Stimulated activated CD4-positive, alpha-beta T cell treated with anti-CD3 and anti-CD28 coated beads, TNF-alpha, amount 100 ng/mL, for 48 hours (primary cell): ENCODE measurements at regions not wholly inside any gene's neighbourhood (a gene's known extent, or its start where the extent isn't known, plus 50 kb on each side); places are given as distances from the start of the nearest gene placed in this dataset.
"Not testable (repeated sequence)": the region's sequence is repeated elsewhere in the genome, so short reads cannot be mapped to it uniquely, and the experiment has no call there.

Experiments
- DNase-seq, 3 donors: peaks; one replicate each; pipeline ENCODE4 v3.0.0-alpha.2; 2020; ENCODE audit warnings: low read depth in 3 of 3

- DNase-seq = no peak
These were observed 109.0 kb downstream of the ANXA3 start for GRCh38 chr4:78660559-78660958.

GRCh38 chr4:78661086-78661690 is 109.6 kb downstream of the ANXA3 start:
- no peak for DNase-seq

GRCh38 chr4:78661921-78662521 is 110.5 kb downstream of the ANXA3 start:
- no peak for DNase-seq

- no peak for DNase-seq
These were observed 111.1 kb downstream of the ANXA3 start for GRCh38 chr4:78662658-78663057.

- DNase-seq = not testable (repeated sequence)
These were observed 111.9 kb upstream of the BMP2K start for GRCh38 chr4:78664296-78664695.

GRCh38 chr4:78665216-78665770 is 110.9 kb upstream of the BMP2K start:
- DNase-seq = no peak

DNA sequence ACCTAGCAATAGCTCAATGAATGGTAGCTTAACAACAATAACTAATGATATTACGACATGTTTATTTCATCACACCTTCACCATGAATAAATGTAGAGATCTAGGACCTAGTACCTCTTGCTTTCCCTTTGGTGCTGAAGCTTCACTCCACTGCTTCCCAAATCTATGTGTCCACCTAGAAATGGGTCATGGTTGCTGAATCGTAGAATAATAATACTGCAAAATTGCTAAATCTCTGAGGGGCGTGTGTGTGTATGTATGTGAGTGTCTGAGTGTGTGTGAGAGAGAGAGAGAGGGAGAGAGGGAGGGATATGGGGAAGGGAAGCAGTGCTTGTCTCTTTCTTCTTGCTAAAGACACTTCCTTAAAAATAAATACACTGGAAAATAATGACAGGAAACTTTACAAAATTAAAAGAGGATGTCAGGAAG is 109.3 kb upstream of the BMP2K start:
- DNase-seq = no peak

DNA sequence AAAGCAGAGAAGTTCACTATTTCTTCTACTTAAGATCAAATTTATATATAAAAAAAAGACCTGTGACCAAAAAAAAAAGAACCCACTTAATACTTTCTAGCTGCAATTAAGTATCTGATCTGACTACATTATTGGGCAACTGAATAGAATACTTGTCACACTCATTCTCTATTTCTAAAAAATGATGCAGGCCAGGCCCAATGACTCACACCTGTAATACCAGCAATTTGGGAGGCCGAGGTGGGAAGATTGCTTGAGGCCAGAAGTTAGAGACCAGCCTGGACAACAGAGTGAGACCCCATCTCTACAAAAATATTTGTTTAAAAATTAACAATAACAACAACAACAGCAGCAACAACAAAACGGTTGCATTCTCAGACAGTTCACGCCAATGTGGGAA is 108.8 kb upstream of the BMP2K start:
- DNase-seq = no peak

- DNase-seq = no peak
These were observed 108.4 kb upstream of the BMP2K start for GRCh38 chr4:78667764-78668163.

DNA sequence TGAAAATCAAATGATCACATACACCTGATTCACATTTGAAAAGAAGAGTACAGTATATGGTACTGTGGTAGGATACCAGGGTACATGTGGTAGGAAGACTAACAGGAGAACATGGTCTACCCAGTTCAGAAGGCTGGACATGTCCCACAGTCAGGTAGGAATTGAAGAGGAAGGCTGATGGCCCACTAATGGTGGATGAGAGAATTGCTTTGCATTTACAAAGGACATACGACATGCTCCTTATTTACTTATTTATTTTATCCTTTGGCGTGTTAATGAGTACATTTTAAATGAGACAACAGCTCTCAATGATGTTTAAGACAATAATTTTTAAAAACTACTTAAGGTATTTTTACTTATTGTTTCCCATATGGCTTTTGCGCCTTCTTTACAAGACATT is 106.7 kb upstream of the BMP2K start:
- DNase-seq = no peak

DNA sequence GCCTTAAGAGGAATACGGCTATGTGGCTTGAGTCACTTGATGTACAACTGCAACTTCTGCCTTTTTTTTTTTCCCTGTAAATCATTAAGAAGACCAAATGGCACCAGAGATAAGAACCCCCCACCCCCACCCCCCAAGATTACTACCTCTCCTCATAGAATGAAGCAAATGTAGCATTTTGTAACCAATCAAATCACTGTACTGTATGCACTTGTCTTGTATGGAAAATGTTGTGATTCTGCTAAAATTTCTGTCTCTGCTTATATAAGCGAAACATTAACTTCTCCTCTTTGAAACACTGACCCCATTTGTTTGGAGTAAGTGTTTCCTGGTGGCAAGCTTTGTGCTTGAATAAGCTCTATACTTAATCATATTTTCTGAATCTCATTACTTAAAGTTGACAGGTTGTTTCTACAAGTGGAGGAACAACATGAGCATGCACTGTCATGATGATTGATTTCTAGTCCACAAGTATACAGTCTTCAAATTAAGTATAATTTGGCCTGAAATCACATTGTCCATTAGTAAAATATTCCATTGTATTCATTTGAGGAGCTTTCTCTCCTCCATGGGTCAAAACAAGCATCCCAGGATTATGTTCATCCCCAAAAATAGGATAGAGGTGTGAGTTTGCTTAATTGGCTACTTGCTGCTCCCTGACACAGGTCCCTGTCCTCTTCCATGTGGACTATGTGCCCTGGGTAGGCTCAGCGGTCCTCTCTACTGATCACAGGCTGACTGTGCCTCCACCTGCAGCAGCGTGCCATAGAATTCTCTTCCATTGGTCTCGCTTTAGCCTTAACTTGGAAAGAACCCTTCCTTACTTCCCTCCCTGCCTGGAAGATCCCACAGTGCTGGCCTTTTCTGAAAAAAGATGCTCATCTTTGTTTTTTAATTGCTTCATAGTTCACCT is 104.0 kb upstream of the BMP2K start:
- no peak for DNase-seq

- no peak for DNase-seq
These were observed 102.8 kb upstream of the BMP2K start for GRCh38 chr4:78673337-78673736.

- no peak for DNase-seq
These were observed 100.8 kb upstream of the BMP2K start for GRCh38 chr4:78675325-78675724.

DNA sequence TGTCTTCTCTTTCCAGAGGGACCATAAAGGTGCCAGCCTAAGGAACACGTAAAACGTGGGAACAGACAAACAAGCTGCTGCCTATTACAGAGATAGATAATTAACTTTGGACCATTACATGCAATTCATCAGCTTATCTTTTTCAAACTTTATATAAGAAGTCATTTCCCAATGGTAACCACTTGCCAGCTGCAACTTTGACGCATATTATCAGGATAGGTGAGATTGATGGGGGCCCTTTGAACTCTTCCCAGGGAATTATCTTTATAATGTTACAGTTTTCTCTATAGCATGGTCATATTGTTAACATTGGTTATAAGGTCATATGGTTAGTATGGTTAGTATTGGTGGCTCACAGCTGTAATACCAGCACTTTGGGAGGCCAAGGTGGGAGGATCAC is 94.1 kb upstream of the BMP2K start:
- no peak for DNase-seq

DNA sequence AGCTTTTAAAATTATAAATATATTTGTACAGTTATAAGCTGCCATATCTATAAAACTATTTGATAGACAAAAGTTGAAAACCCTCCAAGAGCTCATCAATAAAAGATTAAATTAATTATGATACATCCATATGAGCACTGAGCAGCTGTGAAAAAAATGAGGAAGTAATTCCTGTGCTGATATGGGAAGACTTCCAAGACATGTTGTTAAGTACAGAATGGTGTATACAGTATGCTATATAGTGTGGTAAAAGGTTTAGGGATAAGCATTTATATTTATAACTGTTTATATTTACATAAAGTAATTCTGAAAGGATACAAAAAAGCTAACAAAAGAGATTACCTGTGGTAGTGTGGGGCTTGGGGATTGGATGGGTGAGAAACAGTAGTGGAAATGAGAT is 92.8 kb upstream of the BMP2K start:
- no peak for DNase-seq

DNA sequence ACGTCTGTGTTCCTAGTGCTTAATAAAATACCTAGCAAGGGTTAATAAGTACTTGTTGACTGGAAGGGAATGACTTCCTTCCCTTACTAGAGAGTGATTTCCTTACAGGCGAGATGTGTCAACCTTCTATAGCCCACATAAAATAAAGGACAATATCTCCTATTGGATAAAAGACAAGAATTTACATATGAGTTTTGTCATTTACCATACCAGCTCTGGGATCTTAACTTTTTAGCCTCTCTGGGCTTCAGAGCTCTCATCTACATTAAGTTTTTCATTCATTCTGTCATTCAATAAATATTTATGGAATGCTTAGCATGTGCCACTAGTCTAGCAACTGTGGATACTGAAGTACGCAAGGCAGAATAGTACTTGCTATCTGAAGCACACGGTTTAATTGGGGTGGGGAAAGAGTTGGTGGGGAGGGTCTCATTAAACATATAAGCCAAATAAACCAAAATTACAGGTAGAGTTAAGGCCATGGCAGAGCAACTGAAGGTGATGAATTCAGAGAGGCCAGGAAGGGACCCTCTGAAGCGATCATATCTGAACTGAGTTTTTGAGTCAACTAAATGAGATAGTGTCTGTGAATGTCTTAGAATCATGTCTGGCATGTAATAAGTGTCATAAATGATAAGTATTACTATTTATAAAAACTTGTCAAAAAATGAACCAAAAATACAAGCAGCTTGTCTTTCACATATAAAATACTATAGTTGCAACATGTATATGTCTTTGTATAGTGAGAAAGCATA is 91.6 kb upstream of the BMP2K start:
- DNase-seq = no peak

DNA sequence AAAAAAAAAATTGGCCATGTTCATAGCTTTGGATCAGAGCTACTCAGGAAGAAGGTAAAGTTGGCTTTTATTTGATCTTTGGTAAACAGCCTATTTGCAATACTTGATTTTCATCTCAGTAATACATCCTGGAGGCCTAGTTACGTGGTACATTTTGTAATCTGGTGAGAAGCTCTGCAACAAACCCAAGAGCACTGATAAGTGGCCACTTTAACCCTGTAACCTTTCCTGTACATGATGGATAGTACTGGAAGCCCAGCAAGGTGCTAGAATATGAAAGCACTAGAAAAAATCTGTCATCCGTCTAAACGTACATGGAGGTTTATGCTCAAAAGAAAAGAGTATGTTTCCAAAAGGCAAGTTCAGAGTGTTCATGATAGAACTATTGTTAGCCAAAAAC is 88.3 kb upstream of the BMP2K start:
- no peak for DNase-seq

DNA sequence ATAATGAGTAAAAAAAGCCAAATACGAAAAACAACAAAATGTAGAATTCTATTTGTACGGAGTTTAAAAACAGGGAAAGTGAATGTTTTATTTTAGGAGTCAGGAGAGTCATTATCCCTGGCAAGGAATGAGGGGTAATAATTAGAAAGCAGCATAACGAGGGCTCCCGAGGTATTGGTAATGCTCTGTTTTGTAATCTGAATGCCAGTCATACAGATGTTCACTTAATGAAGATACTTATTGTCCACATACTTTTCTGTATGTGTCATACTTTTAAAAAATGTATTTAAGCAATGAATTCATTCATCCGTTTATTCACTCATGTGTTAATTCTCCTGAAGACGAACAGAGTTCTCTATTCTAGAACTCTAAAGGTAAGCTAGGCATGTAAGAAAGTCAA is 87.8 kb upstream of the BMP2K start:
- no peak for DNase-seq

DNA sequence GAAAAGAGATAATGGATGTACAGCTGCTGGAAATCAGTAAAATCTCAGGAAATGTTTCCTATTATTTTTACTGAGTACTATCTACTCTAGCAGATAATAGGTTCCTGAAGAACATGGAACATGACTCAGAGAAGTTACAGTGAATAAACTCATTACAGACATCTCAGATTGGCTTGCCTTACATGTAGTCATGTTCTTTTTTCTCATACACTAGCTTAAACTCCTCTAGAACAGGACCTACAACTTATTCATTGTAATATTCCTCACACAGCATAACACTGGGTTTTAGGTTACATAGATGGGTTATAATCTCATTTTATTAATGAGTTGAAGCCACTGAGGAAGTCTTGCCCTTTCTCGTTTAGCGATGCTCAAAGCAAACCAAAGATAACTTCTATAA is 86.9 kb upstream of the BMP2K start:
- no peak for DNase-seq

DNA sequence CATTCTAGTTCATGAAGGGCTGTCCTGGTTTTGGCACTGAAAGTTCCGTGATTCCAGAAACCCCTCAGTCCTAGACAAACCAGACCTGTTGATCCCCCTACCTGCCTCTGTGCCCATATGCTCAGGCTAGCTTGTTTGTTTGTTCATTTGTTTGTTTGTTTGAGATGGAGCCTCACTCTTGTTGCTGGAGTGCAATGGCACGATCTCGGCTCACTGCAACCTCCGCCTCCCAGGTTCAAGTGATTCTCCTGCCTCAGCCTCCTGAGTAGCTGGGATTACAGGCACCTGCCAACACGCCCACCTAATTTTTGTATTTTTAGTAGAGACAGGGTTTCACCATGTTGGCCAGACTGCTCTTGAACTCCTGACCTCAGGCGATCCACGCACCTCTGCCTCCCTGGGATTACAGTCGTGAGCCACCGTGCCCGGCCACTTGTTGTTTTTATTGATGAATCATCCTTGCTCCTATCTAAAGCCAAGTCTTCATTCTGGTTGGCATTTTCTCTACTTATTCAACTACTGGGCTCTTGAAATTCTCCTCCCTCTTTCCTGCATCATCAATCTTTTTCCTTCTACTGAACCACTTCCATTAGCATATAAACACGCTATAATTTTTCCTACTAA is 86.3 kb upstream of the BMP2K start:
- DNase-seq = no peak

DNA sequence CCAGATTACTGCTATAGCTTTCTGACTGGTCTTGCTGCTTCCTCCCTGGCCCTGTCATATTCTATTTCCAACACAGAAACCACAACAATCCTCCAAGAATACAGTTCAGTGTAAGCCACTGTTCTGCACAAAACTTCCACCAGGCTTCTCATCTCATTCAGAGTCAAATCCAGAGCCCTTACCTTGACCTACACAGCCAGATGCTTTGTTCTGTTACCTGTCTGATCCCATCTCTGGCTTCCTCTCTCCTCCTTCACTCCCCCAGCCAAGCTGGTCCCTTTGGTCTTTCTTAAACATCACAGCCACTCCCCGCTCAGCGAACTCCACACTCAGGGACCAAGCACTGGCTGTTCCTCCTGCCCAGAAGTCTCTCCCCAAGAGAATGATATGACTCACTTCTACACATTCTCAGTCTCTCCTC is 84.8 kb upstream of the BMP2K start:
- no peak for DNase-seq
